ENCODE measurements at regions not wholly inside any gene's neighbourhood (a gene's known extent, or its start where the extent isn't known, plus 50 kb on each side); places are given as distances from the start of the nearest gene placed in this dataset.

DNA sequence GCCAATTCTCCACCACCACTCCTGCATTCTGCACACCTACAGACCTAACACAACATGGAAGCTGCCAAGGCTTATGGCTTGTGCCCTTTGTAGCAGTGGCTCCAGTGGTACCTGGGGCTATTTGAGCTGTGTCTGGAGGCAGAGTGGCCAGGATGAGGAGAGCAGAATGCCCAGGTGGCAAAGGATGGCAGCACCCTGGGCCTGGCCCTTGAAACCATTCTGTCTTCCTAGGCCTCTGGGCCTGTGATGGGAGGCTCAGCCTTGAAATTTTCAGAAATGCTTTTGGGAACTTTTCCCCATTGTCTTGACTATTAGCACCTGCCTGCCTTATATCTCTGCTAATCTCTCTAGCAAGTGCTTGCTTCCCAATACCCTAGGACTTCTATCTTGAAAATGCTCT lies 241.7 kb downstream of the TMEM167A start:
- TF ChIP-seq CTCF (conservative IDR thresholded peaks at IDR 0.05; ENCODE audit: low read depth, low read length) (no peak), EZH2 (IDR thresholded peaks at IDR 0.05; ENCODE audit: borderline replicate concordance, low read depth, low read length, poor library complexity, severe bottlenecking) (no peak)

All from A673 (cell line).